Transverse colon (tissue), 4 donors: ENCODE measurements at regions not wholly inside any gene's neighbourhood (a gene's known extent, or its start where the extent isn't known, plus 50 kb on each side); places are given as distances from the start of the nearest gene placed in this dataset.

ENCODE experiments used
- DNase-seq: peaks from one replicate; pipeline ENCODE4 v3.0.0-alpha.2; 2019
- H3K27ac ChIP-seq, 4 donors: fragments of 200-600 bp; sonication (generic); 2 replicates each; pipeline ENCODE4 v1.5.1; 2016 to 2018; ENCODE audit warnings: inconsistent platforms in 4 of 4
- H3K27me3 ChIP-seq: fragments of 200-600 bp; sonication (generic); 2 replicates; pipeline ENCODE4 v1.5.1; 2017; ENCODE audit warnings: inconsistent platforms
- H3K36me3 ChIP-seq, 4 donors: fragments of 200-600 bp; sonication (generic); 2 replicates each; pipeline ENCODE4 v1.5.1; 2017 to 2019; ENCODE audit warnings: inconsistent platforms in 4 of 4
- H3K4me1 ChIP-seq, 4 donors: fragments of 200-600 bp; sonication (generic); 2 replicates each; pipeline ENCODE4 v1.5.1; 2017 to 2020; ENCODE audit warnings: inconsistent platforms in 4 of 4
- H3K4me3 ChIP-seq, 4 donors: fragments of 200-600 bp; sonication (generic); 1 replicate in 1 of 4; 2 replicates in 3 of 4; pipeline versions ENCODE4 v1.5.1 to v1.6.1; 2017 to 2019; ENCODE audit warnings: inconsistent platforms in 4 of 4
- H3K9me3 ChIP-seq, 2 donors: fragments of 200-600 bp; sonication (generic); 2 replicates each; pipeline ENCODE4 v1.5.1; 2017 to 2019; ENCODE audit warnings: inconsistent platforms in 2 of 2
- CTCF ChIP-seq, 5 experiments: fragments of 200-600 bp in 3 of 5; fragments of 450-650 bp in 2 of 5; sonication (generic) in 3 of 5; IDR thresholded peaks; 1 replicate in 2 of 5; 2 replicates in 3 of 5; pipeline ENCODE4 v1.5.1; 2016 to 2017; ENCODE audit warnings: antibody characterized with exemption in 5 of 5, inconsistent platforms in 3 of 5, mild to moderate bottlenecking in 2 of 5, moderate library complexity in 1 of 5
- EP300 ChIP-seq: sonication (generic); formaldehyde crosslinking; IDR thresholded peaks from one replicate; pipeline ENCODE4 v1.6.1; 2017; ENCODE audit warnings: antibody characterized with exemption, low read depth
- POLR2A ChIP-seq: fragments of 450-650 bp; IDR thresholded peaks from one replicate; pipeline ENCODE4 v1.6.1; 2016; ENCODE audit warnings: antibody characterized with exemption, mild to moderate bottlenecking, moderate library complexity
- POLR2AphosphoS5 ChIP-seq, 3 donors: sonication (generic); formaldehyde crosslinking; IDR thresholded peaks; one replicate each; pipeline ENCODE4 v1.6.1; 2016; ENCODE audit warnings: antibody characterized with exemption in 3 of 3
- WGBS, 2 donors: methylation state at CpG; one replicate each; pipeline ENCODE4 v1.1.5; 2018; ENCODE audit warnings: low coverage in 1 of 2; 5-methylcytosine and 5-hydroxymethylcytosine counted together
- in situ Hi-C, 4 donors: fragments of 200-750 bp; cut with MboI; loops; one replicate each; pipeline versions ENCODE4 v1.15.0 to v1.15.1; 2017; ENCODE audit warnings: low sequenced_read_pairs in 3 of 4, low pct_ligation_motif_present in 1 of 4, low pct_unique_long_range_greater_than_20kb in 1 of 4
- intact Hi-C: fragments of 100-400 bp; cut with DNase I; formaldehyde crosslinking; loops from one replicate; pipeline ENCODE4 v1.15.1; 2023; ENCODE audit warnings: low total_unique reads

GRCh38 chrX:43456063-43456462, 200.0 kb upstream of the MAOA start:
- 82% methylated on average over 3 of the region's 3 CpGs; no CpG with 5 or more reads in 1 of the 2 donors for WGBS, 2 donors
- Histone ChIP-seq H3K9me3 (no peaks in the 10 kb centered on the region), H3K4me1 (no peaks in the 10 kb centered on the region), H3K4me3 (no peak overlapping the region), H3K27ac (no peak overlapping the region), H3K36me3 (no peaks in the 10 kb centered on the region), H3K27me3 (no peaks in the 10 kb centered on the region)
- in situ Hi-C loops, result no loop called here
- intact Hi-C loops, result no loop called here
- TF ChIP-seq POLR2AphosphoS5 (IDR thresholded peaks at IDR 0.05), result no peak
- no peak for TF ChIP-seq EP300
- TF ChIP-seq POLR2A, result no peak
- TF ChIP-seq CTCF (IDR thresholded peaks at IDR 0.05), result no peak
- no peak for DNase-seq

- no peak for TF ChIP-seq CTCF (IDR thresholded peaks at IDR 0.05)
- intact Hi-C loops, result no loop called here
- in situ Hi-C loops, result no loop called here
- Histone ChIP-seq H3K27me3 (no peaks in the 10 kb centered on the region), H3K36me3 (no peaks in the 10 kb centered on the region), H3K27ac (no peak overlapping the region), H3K4me1 (no peaks in the 10 kb centered on the region), H3K4me3 (no peak overlapping the region), H3K9me3 (no peaks in the 10 kb centered on the region)
- WGBS, 2 donors, result 77% methylated on average over 2 of the region's 2 CpGs; no CpG with 5 or more reads in 1 of the 2 donors
- no peak for DNase-seq
Observed at GRCh38 chrX:43456906-43457305, 199.2 kb upstream of the MAOA start.

GRCh38 chrX:43467608-43468234, 188.4 kb upstream of the MAOA start:
- in situ Hi-C loops (no loop called here), intact Hi-C loops (no loop called here)
- no peak overlapping the region for H3K4me3 ChIP-seq
- no peaks in the 10 kb centered on the region for H3K36me3 ChIP-seq
- H3K27ac ChIP-seq, result no peak overlapping the region
- H3K27me3 ChIP-seq, result no peaks in the 10 kb centered on the region
- H3K4me1 ChIP-seq, result no peaks in the 10 kb centered on the region
- H3K9me3 ChIP-seq, result no peaks in the 10 kb centered on the region
- WGBS, 2 donors, result 66% methylated on average over 8 of the region's 8 CpGs; no CpG with 5 or more reads in 1 of the 2 donors
- no peak for DNase-seq
- TF ChIP-seq POLR2AphosphoS5 (IDR thresholded peaks at IDR 0.05) (no peak), EP300 (no peak), POLR2A (no peak), CTCF (IDR thresholded peaks at IDR 0.05) (no peak)

- Histone ChIP-seq H3K36me3 (no peaks in the 10 kb centered on the region), H3K27ac (no peak overlapping the region), H3K27me3 (no peaks in the 10 kb centered on the region), H3K4me1 (no peaks in the 10 kb centered on the region), H3K9me3 (no peaks in the 10 kb centered on the region), H3K4me3 (no peak overlapping the region)
- in situ Hi-C loops, result no loop called here
- no peak for DNase-seq
- WGBS, 2 donors, result 73 to 100% methylated on average over 1 to 2 of the region's 2 CpGs
- TF ChIP-seq CTCF (IDR thresholded peaks at IDR 0.05) (no peak), EP300 (no peak), POLR2AphosphoS5 (IDR thresholded peaks at IDR 0.05) (no peak)
- intact Hi-C loops, result no loop called here
Observed at GRCh38 chrX:43469391-43470054, 186.6 kb upstream of the MAOA start.
